NCI-H2227 treated with DMSO at 0.1 percent for 48 hours (cell line): ENCODE measurements at regions not wholly inside any gene's neighbourhood (a gene's known extent, or its start where the extent isn't known, plus 50 kb on each side); places are given as distances from the start of the nearest gene placed in this dataset.
"Not testable (repeated sequence)": the region's sequence is repeated elsewhere in the genome, so short reads cannot be mapped to it uniquely, and the experiment has no call there.

Experiments
- DNase-seq: peaks from one replicate; lab custom pipeline; 2025; lab: John Stamatoyannopoulos, UW

DNA sequence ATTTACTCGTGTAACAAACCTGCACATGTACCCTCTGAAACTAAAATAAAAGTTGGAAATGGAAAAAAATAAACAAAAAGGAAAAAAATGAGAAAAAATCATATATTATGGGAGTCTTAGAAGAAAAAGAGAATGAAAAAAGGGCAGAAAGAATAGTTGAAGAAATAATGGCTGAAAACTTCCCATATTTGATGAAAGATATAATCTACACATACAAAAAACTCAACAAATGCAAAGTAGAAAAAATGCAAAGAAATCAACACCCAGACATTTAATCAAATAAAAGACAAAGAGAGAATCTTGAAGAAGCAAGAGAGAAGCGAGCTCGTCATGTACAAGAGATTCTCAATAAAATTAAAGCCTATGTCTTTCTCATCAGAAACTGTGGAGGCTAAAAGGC is 73.8 kb downstream of the SLC25A46 start:
- no peak for DNase-seq

DNA sequence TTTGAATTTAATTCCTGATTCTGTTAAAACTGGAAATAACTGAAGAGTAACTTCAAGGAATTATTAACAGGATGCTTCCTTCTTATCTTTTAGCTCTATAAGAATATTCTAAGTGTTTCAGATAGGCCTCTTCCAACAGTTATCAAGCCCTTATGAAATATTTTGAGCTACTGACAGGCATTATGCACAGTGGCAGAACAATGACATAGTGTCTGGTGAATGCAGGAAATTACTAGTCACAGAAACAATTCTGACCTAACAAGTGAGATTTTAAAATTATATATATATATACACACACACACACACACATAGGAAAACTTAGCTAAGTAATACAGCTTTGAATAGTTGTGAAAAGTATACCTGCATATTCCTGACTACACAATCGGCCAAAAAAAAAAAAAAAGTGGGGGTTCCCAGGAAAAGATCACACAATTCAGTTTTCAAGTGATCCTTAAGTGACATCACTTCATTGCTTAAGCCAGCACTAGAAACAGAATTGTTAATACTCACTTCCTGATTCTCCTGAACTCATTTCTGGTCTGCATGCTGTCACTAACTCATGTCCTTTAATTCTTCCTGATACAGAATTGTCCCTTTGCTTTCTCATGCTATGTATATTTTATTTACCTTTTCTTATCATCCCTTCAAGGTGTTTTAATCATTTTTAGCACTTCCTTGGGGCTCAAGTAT is 77.3 kb downstream of the SLC25A46 start:
- no peak for DNase-seq

DNA sequence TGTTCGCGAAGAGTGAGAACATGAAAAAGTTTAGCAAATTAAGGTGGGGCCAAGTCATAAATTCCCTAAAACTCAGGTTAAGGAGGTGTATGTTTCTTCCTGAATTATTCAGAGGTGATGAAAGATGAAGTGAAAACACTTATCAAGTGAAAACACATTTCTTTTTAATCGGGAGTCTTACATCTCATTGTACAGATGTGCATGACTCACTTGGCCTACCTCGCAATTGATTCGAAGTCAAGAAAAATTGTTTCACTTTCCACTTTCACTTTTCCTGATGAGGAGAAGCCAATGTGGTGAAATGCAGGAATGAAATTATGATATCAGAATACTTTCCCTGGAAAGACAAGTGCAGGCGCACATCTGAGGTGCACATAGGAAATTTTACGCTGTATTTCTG is 78.7 kb downstream of the SLC25A46 start:
- DNase-seq: no peak

DNA sequence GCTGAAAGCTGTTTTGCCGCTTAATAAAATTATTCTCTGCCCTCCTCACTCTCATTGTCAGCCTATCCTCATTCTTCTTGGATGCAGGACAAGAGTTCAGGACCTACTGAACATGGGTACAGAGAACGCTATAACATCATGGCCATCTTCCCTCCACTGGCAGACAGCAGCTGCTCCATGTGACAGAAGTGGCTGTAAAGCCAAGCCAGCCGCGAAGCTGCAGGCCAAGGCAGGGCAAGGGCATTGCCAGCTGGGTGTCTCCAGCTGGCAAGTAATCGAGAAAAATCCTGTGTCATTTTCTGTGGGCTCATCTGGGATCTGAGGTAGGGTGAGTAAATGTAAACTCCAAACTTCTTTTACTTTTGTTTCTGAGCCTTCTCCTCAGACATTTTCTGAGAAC is 84.8 kb downstream of the SLC25A46 start:
- no peak for DNase-seq

DNA sequence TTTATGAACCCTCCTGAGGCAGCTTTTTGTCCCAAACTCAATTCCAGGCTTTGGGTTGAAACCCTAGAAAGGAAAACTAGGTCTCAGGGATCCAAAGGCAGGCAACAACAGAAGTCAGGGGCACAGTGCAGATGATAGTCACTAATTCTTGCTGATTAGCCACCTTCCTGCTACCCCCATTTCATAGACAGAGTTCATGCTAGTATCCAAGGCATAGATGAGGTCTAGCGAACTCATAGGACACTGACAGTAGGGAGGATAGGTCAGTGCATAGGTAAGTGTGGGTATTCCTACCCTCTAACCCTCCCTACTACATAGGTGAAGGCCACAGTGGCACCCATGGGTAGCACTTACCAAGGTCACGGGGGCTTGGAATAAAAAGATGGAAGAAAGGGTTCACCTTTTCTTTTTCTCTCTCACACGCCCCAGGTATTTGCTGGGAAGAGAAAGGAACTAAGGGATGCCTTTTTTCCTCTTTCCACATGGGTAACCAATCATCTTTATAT is 86.2 kb downstream of the SLC25A46 start:
- DNase-seq: no peak

DNA sequence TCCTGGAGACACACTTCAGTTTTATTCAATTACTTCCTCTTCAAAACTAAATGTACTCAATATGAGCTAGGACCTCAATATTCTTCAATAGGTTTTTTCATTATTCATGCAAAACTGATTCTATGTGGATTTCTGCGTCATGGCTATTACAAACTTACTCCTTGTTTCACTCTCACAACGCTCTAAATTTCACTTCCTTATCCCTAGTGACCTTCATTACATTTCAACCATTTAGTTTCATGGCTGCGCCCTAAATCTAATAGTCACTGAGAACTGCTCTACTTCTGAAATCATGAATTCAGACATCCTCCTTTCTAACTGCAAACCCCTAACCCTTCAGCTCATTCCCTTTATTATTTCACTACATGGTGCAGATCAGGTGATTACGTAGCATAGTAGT is 93.9 kb downstream of the SLC25A46 start:
- DNase-seq: no peak

DNA sequence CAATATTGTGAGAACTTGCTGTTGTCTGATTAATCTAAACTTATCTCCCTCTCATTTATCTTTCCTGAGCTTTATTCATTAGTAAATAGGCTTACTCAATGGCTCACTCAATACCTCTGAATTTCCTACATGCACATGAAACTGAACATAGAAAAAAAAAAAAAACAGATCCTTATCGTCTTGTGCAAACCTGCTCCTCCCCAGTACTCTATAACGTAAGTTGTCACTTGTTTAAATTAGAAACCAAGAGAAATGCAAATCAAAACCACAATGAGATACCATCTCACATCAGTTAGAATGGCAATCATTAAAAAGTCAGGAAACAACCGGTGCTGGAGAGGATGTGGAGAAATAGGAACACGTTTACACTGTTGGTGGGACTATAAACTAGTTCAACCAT is 96.1 kb downstream of the SLC25A46 start:
- DNase-seq: not testable (repeated sequence)

DNA sequence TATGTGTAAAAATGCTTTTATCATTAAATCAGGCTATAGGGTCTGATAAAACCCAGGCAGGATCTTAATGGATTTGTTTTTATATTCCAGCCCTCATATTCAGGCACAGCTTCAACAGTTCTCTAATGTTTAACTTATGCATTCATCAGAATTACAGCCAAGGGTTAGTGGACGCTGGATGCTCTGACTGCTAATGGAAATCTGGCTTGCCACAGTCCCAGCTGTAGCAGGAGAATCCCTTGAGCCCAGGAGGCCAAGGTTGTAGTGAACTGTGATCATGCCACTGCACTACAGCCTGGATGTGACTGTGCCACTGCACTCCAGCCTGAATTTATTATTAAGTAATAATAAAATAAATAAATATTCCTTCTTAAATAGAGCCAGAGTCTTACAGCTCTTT is 98.0 kb downstream of the SLC25A46 start:
- no peak for DNase-seq

DNA sequence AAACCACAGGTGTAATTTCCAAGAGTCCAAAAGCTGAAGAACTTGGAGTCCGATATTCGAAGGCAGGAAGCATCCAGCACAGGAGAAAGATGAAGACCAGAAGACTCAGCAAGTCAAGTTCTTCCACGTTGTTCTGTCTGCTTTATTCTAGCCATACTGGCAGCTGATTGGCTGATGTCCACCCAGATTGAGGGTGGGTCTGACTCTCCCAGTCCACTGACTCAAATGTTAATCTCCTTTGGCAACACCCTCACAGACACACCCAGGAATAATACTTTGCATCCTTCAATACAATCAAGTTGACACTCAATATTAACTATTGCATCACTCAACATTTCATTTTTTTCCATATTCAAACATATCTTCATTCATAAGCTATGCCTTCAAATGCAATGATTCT is 99.5 kb downstream of the SLC25A46 start:
- not testable (repeated sequence) for DNase-seq

DNA sequence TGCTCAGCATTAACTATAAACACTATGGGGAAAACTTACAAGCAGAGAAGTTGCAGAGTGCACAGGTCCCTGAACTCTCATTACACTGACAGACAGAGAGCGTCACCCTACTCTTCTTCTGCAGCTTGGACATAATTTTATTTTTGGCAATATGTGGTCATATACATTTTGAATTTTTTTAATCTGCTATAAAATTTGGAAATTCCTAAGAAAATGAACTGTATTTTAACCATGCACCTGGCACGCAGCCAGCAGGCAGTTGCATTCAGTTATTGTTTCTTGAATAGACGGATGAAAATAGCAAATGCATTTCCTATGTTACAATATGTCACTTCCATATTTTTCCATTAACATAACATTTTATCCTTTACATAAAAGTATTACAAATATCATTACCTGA is 100.2 kb downstream of the SLC25A46 start:
- no peak for DNase-seq

DNA sequence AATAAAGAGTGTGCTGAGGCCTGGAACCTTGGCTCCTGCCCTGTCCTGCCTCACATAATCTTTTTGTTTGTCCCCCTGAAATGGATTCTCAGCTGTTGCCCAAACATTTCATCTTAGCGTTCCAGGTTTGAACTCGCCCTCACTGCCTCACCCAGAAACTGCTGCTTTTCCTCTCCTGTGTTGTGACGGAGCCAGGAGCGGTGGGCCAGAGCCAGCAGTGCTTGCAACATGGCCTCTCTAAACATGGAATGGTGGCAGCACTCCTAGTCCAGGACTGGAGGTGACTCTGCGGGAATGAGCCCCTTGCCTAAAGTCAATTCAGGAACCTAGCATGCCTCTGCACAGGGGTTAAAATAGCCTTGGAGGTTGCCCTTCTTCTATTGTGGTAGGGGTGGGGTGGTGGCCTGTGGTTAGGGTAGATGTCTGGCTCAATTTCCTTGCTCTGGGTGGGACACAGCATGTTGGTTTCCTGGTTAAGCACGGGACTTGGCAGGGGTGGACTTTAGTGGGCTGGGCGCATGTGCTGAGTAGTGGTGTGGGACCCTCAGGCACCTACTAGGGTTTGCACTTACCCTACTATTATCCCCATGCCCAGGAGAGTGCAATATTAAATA is 101.6 kb downstream of the SLC25A46 start:
- no peak for DNase-seq

DNA sequence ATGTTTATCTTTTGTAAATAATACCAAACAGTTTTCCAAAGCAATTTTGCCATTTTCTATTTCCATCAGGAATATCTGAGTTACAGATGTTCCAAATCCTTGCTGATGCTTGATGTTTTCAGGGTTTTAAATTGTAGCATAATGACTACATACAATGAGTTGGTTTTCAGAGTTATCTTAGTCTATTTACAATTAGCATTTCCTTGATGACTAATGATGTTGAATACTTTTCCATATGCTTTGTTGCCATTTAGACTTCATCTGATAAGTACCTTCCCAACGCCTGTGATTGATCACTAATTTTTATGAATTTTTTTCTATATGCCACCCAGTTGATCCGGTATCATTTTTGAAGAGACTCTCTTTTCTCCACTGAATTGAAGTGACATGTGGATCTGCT is 102.3 kb downstream of the SLC25A46 start:
- DNase-seq: no peak

DNA sequence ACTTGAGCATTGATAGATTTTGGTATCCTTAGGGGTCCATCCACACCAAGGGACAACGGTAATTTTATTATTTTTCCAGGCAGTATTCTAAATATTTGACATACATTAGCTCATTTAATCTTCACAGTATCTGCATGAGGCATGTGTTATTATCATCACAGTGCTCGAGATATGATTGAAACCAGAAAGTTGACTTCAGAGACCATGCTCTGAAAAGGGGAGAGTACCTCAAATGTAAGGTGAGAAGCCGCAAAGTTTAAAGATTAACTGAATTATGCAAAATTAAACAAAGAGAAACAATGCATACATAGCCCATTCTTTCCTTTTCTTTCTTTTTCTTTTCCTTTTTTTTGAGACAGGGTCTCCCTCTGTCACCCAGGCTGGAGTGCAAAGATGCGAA is 104.1 kb downstream of the SLC25A46 start:
- DNase-seq: no peak

DNA sequence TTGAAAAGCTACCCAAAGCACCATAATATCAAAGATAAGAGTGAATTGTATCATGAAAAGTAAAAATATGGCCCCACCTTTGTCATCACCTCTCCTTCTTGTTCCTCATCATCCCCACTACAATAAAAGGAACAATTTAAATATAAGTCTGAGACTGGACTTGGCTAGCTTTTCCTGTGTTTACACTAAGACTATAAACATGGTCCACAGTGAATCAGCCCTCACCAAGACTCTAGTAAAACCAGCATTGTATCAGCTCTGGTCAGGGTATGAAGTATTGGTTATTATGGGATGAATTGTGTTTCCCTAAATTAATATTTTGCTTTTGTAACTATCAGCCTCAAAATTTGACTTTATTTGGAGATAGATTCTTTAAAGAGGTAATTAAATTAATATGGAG is 105.4 kb downstream of the SLC25A46 start:
- DNase-seq: no peak

DNA sequence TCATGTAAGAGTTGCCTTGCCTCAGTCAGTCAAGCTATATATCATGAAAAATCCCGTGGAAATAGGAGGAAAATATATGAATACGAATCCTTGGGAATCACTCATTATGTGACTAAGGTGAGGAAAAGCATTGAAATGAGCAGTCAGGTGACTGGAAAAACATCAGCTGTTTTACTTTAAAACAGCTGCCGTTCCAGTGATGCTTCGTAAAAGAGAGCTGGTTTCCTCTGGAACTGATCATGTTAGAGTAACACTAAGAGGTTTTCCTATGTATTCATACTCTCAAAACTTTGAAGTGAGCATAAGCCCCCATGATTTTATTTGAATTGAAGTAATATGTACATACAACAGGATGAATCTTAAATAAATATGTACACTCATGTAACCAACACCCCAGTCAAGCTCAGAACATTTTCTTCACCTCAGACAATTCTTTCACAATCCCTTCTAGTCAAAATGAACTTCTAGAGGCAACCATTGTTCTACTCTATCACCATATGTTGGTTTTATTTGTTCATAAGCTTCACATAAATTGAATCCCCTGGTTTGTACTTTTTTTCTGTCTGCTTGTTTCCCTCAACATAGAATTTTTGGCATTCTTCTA is 107.7 kb downstream of the SLC25A46 start:
- DNase-seq: no peak

DNA sequence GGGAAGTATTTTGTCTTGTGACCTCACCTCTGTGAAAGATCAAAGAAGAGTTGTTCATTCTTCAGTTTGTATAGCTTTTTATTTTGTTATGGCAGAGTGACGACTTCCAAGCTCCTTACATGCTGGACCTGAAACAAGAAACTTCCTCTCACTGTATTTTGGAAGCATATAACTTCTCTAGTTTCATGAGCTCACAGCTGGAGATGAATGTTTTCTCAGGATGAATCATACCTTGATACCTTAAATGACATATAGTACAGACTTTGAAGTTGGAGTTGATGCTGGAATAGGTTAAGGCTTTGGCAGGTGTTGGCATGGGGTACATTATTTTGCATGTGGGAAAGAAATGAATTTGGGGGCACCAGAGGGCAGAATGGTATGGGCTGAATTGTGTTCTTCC is 112.5 kb downstream of the SLC25A46 start:
- no peak for DNase-seq

DNA sequence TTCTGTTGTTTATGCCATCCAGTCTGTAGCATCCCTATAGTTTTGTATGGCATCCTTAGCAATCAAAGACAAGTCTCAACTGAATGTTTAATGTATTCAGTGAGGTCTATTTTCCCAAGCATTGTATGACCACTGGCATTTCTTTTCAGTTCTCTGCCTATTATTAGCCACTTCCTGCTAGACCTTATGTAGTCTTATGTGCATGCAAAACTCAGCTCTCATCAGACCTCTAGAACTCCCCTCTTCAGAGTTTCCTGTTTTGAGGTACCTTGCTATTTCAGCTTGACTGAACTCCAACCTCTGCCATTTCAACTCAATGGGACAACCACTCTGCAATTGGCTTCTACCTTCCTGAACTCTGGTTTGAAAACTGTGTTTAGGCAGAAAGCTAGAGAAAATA is 113.2 kb downstream of the SLC25A46 start:
- no peak for DNase-seq

DNA sequence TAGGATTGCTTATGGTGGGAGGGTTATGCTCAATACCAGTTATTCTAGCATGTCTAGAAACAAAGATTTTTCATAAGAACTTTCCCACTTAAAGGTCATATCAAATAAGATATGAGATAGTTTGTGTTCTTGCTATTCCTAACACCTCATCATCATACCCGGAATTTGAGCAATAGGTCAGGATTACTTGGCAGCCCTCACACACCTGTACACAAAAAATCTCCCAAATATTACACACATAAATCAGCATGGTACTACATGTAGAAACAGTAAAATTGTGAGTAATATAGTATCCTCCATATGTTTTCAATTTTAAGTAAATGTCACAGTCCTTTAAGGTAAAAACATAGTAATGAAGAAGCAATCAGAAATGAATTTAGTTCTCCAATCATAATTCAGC is 113.7 kb downstream of the SLC25A46 start:
- no peak for DNase-seq

DNA sequence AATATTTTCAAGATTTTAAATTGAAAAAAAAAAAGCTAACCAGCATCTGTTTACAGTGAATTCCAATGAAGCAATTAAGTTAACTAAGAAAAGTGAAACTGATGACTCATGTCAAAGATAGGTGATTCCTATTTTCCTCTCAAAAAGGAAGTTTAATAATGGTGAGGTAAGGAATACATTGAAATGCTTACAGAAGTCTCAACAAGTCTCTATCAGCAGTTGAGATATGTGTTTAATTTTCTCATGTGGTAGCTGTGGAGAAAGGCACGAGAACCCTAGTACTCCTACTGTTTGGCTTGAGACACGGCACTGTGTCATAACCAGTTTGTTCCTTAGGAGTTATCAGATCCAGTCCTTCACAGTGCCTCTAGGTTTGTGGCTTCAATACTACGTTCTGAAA is 114.5 kb downstream of the SLC25A46 start:
- no peak for DNase-seq

DNA sequence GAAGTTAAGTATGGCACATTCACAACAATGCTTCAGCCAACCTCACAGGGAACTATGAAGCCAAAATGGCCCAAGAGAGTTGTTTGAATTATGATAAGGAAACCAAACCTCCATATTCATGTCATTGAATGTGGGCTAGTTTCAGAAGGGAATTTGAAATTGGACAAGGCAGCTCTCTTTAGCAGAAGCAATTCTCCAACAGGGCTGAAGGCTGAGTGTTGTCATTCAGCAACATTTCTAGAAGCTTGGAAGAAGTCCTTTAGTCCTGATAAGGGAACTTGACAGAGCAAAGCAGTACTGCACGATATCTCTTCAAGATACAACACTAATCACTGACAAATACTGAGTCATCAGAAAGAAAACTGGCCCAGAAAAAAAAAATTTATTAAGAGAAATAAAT is 115.4 kb downstream of the SLC25A46 start:
- no peak for DNase-seq

DNA sequence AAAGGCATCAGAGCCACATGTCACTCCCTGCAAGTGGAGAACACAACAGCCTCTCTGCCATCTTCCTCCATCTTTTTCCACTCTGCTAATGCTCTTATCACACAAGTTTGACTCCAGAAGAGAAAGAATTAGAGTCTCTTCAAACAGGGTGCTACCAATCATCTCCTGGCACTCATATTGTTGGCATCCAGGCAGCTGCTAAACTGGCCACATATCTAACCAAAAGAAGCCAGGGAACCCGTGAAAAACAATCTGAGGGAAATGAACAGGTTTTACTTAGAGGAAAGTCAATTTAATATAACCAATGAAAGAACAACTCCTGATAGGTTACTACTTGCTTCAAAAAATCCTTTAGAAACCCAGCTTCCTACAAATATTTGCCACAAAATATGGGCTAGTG is 117.2 kb downstream of the SLC25A46 start:
- no peak for DNase-seq

DNA sequence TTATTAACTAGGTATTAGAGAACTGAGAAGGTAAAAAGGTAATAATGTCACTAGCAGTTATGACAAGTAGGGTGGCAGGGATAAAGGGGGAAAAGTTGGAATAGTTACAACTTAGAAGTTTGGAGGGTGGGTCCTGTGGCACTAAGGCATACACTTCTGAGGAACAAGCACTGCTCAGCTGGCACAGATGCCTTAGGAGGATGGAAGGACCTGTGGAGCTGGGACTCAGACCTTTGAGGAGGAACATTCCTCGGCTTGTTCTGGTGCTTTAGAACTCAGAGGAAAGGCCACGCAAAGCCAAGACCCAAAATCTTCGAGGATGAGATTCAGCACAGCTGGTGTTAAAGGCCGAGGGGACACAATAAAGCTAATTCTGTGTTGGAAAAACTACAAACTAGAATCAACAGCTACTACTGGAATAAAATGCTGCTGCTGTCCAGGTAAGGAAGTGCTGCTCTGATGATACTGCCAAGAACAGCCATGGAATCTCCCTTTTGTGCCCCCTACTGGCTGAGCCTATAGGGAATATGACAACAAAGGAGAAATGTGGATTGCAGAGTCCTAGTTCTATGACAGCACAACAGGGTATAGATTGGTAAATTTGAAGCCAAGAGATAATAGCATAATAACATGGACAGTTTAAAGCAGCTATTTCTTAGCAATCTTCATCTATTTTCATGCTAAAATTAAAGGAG is 126.7 kb downstream of the SLC25A46 start:
- peak; percentile 1 for DNase-seq

DNA sequence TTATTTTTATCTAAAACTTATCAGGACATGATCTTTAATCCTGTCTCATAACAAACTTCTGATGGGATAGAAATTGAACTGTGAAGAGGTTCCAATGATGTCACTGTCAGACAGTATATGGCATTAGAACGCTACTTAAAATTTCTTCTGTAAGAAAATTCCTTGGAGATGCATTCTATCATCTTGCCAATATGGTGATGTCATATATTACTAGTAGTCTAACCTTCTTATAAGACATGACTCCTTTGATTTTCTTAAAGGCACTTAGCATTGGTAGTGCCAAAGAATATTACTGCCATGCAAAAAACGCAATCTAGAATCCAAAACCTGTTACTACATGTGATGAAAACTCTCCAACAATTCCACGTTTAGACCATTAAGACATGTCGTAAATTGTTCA is 131.1 kb downstream of the SLC25A46 start:
- DNase-seq: no peak
